ENCODE measurements at regions not wholly inside any gene's neighbourhood (a gene's known extent, or its start where the extent isn't known, plus 50 kb on each side); places are given as distances from the start of the nearest gene placed in this dataset.

DNA sequence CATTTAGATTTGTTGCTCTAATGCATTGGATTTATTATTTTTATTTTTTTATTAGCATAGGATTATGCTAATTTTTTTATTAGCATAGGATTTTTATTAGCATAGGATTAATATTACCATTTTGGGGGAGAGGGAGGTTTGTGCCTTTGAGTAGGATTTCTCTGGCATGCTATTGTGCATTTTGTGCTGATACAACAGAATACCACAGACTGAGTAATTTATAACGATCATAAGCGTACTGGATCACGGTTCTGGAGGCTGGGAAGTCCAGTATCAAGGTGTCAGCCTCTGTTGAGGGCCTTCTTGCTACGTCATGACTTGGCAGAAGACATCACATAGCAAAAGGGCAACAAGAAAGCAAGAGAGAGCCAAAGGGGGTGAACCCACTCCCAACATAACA is 187.5 kb downstream of the XPNPEP1 start:
- Histone ChIP-seq H2AK5ac (ENCODE audit: low read depth, low read length) (no peak overlapping the region), H2AFZ (replicated peaks; ENCODE audit: low read length, poor library complexity) (no peak overlapping the region), H2BK15ac (ENCODE audit: low read depth, low read length) (no peak overlapping the region), H3K9me3 (ENCODE audit: control insufficient read depth, insufficient read depth, low read length) (no peaks in the 10 kb centered on the region; the same call in 1 of the 2 replicates), H4K91ac (ENCODE audit: insufficient read depth, low read depth, low read length) (no peak overlapping the region), H3K23ac (ENCODE audit: low read depth, low read length) (no peak overlapping the region), H3K4me3 (ENCODE audit: insufficient read depth, low read depth, low read length) (no peak overlapping the region), H3K36me3 (ENCODE audit: control insufficient read depth, insufficient read depth, low read length) (no peaks in the 10 kb centered on the region), H3K4me1 (ENCODE audit: control insufficient read depth, insufficient read depth, low read length) (no peaks in the 10 kb centered on the region), H3K79me1 (ENCODE audit: low read depth in 1 of 2, low read length in 2 of 2) (no peaks in the 10 kb centered on the region), H4K8ac (ENCODE audit: low read depth in 2 of 2, low read length in 2 of 2) (no peak overlapping the region), H2BK120ac (ENCODE audit: low read depth, low read length) (no peak overlapping the region), H2AK9ac (replicated peaks; ENCODE audit: low read depth, low read length, poor library complexity) (no peak overlapping the region), H3K9ac (ENCODE audit: low read depth, low read length) (no peak overlapping the region), H3K18ac (ENCODE audit: low read depth, low read length) (no peak overlapping the region), H4K5ac (ENCODE audit: low read depth, low read length) (no peak overlapping the region), H3K56ac (ENCODE audit: extremely low read depth, insufficient read depth, low read length) (no peak overlapping the region), H3K27me3 (ENCODE audit: control insufficient read depth, insufficient read depth, low read length) (no peaks in the 10 kb centered on the region), H3K27ac (ENCODE audit: insufficient read depth, low read length) (no peak overlapping the region), H3K4me2 (ENCODE audit: low read depth, low read length) (no peak overlapping the region), H2BK5ac (ENCODE audit: low read depth, low read length, poor library complexity, severe bottlenecking) (no peak overlapping the region), H3K14ac (replicated peaks; ENCODE audit: low read depth, low read length) (no peak overlapping the region), H3K4ac (ENCODE audit: low read depth, low read length) (no peak overlapping the region), H2BK20ac (ENCODE audit: low read depth, low read length) (no peak overlapping the region), H4K20me1 (ENCODE audit: insufficient read depth, low read length) (no peaks in the 10 kb centered on the region), H3K9me1 (ENCODE audit: insufficient read depth, low read length) (no peaks in the 10 kb centered on the region)
- dilution Hi-C loops (cut with HindIII; ENCODE audit: low sequenced_read_pairs, unreplicated experiment): no loop called here
- ChIA-PET POLR2A (ENCODE audit: unreplicated experiment) (no interaction called here), CTCF (no interaction called here)
- intact Hi-C loops (cut with micrococcal nuclease): no loop called here
- no peak for ATAC-seq (ENCODE audit: low read depth)
- no peak for DNase-seq
- BruUV-seq (replicated peaks): no TSS peak
- TF ChIP-seq MAFK (IDR thresholded peaks at IDR 0.05; ENCODE audit: low read depth, low read length) (peak; percentile 49), CEBPB (IDR thresholded peaks at IDR 0.05; ENCODE audit: low read depth, low read length) (no peak)
- in situ Hi-C loops (cut with MboI; ENCODE audit: low sequenced_read_pairs): no loop called here
- WGBS, 2 experiments (ENCODE audit: extremely low coverage in 2 of 2, insufficient read length in 1 of 2): 0% methylated on average over 1 of the region's 4 CpGs; no CpG with 5 or more reads in 1 of the 2 experiments

All from IMR-90 (cell line).